ENCODE measurements at regions not wholly inside any gene's neighbourhood (a gene's known extent, or its start where the extent isn't known, plus 50 kb on each side); places are given as distances from the start of the nearest gene placed in this dataset.

DNA sequence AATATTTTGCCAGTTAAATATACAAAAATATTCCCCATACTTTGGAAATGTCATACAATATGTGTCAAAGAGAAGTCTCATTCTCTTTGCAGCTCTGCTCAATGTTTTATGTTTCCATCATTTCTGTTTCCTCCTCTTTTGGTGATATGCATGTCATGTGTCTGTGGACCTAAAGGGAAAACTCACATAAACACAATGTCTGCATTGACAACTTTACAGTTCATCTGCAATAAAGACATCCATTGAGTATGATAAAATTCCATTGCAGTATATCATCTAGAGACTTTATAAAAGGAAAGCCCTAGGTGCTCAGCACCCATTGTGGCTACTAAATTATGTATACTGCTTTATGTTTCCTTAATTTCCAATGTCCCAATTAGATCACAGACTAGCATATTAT, 461.3 kb upstream of the FAT3 start:
- no peak overlapping the region for H3K27ac ChIP-seq (ENCODE audit: poor library complexity, severe bottlenecking)
- TF ChIP-seq, protein P1, sequence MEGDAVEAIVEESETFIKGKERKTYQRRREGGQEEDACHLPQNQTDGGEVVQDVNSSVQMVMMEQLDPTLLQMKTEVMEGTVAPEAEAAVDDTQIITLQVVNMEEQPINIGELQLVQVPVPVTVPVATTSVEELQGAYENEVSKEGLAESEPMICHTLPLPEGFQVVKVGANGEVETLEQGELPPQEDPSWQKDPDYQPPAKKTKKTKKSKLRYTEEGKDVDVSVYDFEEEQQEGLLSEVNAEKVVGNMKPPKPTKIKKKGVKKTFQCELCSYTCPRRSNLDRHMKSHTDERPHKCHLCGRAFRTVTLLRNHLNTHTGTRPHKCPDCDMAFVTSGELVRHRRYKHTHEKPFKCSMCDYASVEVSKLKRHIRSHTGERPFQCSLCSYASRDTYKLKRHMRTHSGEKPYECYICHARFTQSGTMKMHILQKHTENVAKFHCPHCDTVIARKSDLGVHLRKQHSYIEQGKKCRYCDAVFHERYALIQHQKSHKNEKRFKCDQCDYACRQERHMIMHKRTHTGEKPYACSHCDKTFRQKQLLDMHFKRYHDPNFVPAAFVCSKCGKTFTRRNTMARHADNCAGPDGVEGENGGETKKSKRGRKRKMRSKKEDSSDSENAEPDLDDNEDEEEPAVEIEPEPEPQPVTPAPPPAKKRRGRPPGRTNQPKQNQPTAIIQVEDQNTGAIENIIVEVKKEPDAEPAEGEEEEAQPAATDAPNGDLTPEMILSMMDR (IDR thresholded peaks at IDR 0.05; ENCODE audit: poor library complexity, severe bottlenecking) = no peak
- H3K4me3 ChIP-seq (ENCODE audit: severe bottlenecking) = no peak overlapping the region
- no peak for DNase-seq (ENCODE audit: low spot score)
- no peak for ATAC-seq (ENCODE audit: low read depth)
- H3K9me3 ChIP-seq (ENCODE audit: severe bottlenecking) = no peaks in the 10 kb centered on the region
- no peaks in the 10 kb centered on the region for H3K27me3 ChIP-seq (ENCODE audit: insufficient read depth, poor library complexity, severe bottlenecking)
- H3K4me1 ChIP-seq (ENCODE audit: insufficient read depth, poor library complexity, severe bottlenecking) = no peaks in the 10 kb centered on the region
- no peaks in the 10 kb centered on the region for H3K36me3 ChIP-seq (ENCODE audit: low read depth)

GRCh38 chr11:91761406-91762025, 463.1 kb upstream of the FAT3 start:
- no peak overlapping the region for H3K4me3 ChIP-seq (ENCODE audit: severe bottlenecking)
- no peaks in the 10 kb centered on the region for H3K9me3 ChIP-seq (ENCODE audit: severe bottlenecking)
- DNase-seq (ENCODE audit: low spot score) (no peak), ATAC-seq (ENCODE audit: low read depth) (no peak)
- TF ChIP-seq, protein P1 (IDR thresholded peaks at IDR 0.05; ENCODE audit: poor library complexity, severe bottlenecking) = no peak
- no peaks in the 10 kb centered on the region for H3K4me1 ChIP-seq (ENCODE audit: insufficient read depth, poor library complexity, severe bottlenecking)
- no peaks in the 10 kb centered on the region for H3K27me3 ChIP-seq (ENCODE audit: insufficient read depth, poor library complexity, severe bottlenecking)
- no peaks in the 10 kb centered on the region for H3K36me3 ChIP-seq (ENCODE audit: low read depth)
- no peak overlapping the region for H3K27ac ChIP-seq (ENCODE audit: poor library complexity, severe bottlenecking)

- no peak for ATAC-seq (ENCODE audit: low read depth)
- Histone ChIP-seq H3K27ac (ENCODE audit: poor library complexity, severe bottlenecking) (no peak overlapping the region), H3K4me3 (ENCODE audit: severe bottlenecking) (no peak overlapping the region), H3K4me1 (ENCODE audit: insufficient read depth, poor library complexity, severe bottlenecking) (no peaks in the 10 kb centered on the region), H3K27me3 (ENCODE audit: insufficient read depth, poor library complexity, severe bottlenecking) (no peaks in the 10 kb centered on the region), H3K36me3 (ENCODE audit: low read depth) (no peaks in the 10 kb centered on the region), H3K9me3 (ENCODE audit: severe bottlenecking) (no peaks in the 10 kb centered on the region)
- TF ChIP-seq, protein P1 (IDR thresholded peaks at IDR 0.05; ENCODE audit: poor library complexity, severe bottlenecking) = no peak
- no peak for DNase-seq (ENCODE audit: low spot score)
Measured at GRCh38 chr11:91756829-91757480, 467.7 kb upstream of the FAT3 start.

DNA sequence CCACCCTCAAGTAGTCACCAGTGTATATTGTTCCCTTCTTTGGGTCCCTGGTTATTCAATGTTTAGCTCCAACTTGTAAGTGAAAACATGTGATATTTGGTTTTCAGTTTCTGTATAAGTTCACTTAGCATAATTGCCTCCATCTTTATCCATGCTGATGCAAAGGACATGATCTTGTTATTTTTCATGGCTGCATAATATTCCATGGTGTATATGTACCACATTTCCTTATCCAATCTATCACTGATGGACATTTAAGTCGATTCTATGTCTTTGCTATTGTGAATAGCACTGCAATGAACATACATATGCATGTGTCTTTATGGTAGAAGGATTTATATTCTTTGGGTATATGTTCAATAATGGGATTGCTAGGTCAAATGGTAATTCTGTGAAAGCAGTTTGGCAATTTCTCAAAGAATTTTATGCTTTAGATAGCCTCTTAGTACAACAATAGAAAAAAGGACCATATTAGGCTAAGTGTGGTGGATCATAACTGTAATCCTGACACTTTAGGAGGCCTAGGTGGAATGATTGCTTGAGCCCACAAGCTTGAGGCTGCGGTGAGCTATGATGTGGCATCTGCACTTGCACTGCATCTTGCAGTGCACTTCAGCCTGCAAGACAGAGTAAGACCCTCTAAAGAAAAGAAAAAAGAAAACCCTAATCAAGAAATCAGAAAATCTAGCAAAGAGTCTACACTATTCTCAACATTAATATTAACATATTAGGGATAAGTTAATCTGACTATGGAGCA, 468.5 kb upstream of the FAT3 start:
- Histone ChIP-seq H3K27ac (ENCODE audit: poor library complexity, severe bottlenecking) (no peak overlapping the region), H3K9me3 (ENCODE audit: severe bottlenecking) (no peaks in the 10 kb centered on the region), H3K36me3 (ENCODE audit: low read depth) (no peaks in the 10 kb centered on the region), H3K4me3 (ENCODE audit: severe bottlenecking) (no peak overlapping the region), H3K4me1 (ENCODE audit: insufficient read depth, poor library complexity, severe bottlenecking) (no peaks in the 10 kb centered on the region), H3K27me3 (ENCODE audit: insufficient read depth, poor library complexity, severe bottlenecking) (no peaks in the 10 kb centered on the region)
- DNase-seq (ENCODE audit: low spot score) (no peak), ATAC-seq (ENCODE audit: low read depth) (no peak)
- TF ChIP-seq, protein P1 (IDR thresholded peaks at IDR 0.05; ENCODE audit: poor library complexity, severe bottlenecking) = no peak
